Caco-2 (cell line): ENCODE measurements at regions not wholly inside any gene's neighbourhood (a gene's known extent, or its start where the extent isn't known, plus 50 kb on each side); places are given as distances from the start of the nearest gene placed in this dataset.

Source experiments
- BruUV-seq: library from RNA; stranded (reverse); fragments of 400-500 nt; replicated peaks from 2 replicates; lab custom pipeline; 2021; lab: Mats Ljungman, UMichigan
- CTCF ChIA-PET: fragments of 300-600 bp; sonication (Branson Sonifier 250); formaldehyde crosslinking; loops from one replicate; lab custom pipeline; 2022; ENCODE audit warnings: antibody characterized with exemption; lab: Charles Lee
- POLR2A ChIA-PET: fragments of 300-600 bp; sonication (Branson Sonifier 250); formaldehyde crosslinking; loops from one replicate; lab custom pipeline; 2022; ENCODE audit warnings: antibody characterized with exemption; lab: Charles Lee
- DNase-seq, 2 experiments: peaks; one replicate each; pipeline versions ENCODE4 v3.0.0 to v3.0.0-alpha.2; 2020 to 2022
- H3K27me3 ChIP-seq: replicated peaks from 2 replicates; pipeline ENCODE4 v1.6.0; 2011; ENCODE audit warnings: low read length; ENCODE audit not compliant: control insufficient read depth, insufficient read depth
- H3K36me3 ChIP-seq: 2 replicates; pipeline ENCODE4 v1.5.1; 2011; ENCODE audit warnings: low read length; ENCODE audit not compliant: control insufficient read depth, insufficient read depth
- H3K4me1 ChIP-seq: fragments of 250-450 bp; sonication (Bioruptor Pico); 2 replicates; pipeline ENCODE4 v1.5.1; 2020; ENCODE audit warnings: mild to moderate bottlenecking
- H3K4me3 ChIP-seq: 2 replicates; pipeline ENCODE4 v1.5.1; 2011; ENCODE audit warnings: low read depth, mild to moderate bottlenecking, control low read depth, low read length
- H3K9me3 ChIP-seq: fragments of 250-450 bp; sonication (Bioruptor Pico); 2 replicates; pipeline ENCODE4 v1.5.1; 2020; ENCODE audit warnings: mild to moderate bottlenecking, moderate library complexity
- H3K27ac Mint-ChIP-seq: one replicate; pipeline ENCODE4 v1.8.0; 2022; ENCODE audit warnings: mixed read lengths; ENCODE audit not compliant: unreplicated experiment
- H3K27me3 Mint-ChIP-seq: one replicate; pipeline ENCODE4 v1.8.0; 2022; ENCODE audit warnings: mixed read lengths; ENCODE audit not compliant: insufficient read depth, unreplicated experiment
- H3K36me3 Mint-ChIP-seq: one replicate; pipeline ENCODE4 v1.8.0; 2022; ENCODE audit warnings: mild to moderate bottlenecking, mixed read lengths; ENCODE audit not compliant: insufficient read depth, unreplicated experiment
- H3K4me1 Mint-ChIP-seq: one replicate; pipeline ENCODE4 v1.8.0; 2022; ENCODE audit warnings: low read depth, mixed read lengths; ENCODE audit not compliant: unreplicated experiment
- H3K4me3 Mint-ChIP-seq: one replicate; pipeline ENCODE4 v1.8.0; 2022; ENCODE audit warnings: mild to moderate bottlenecking, moderate library complexity, mixed read lengths; ENCODE audit not compliant: unreplicated experiment
- H3K9me3 Mint-ChIP-seq: one replicate; pipeline ENCODE4 v1.8.0; 2022; ENCODE audit warnings: mixed read lengths; ENCODE audit not compliant: unreplicated experiment
- intact Hi-C: fragments of 100-400 bp; cut with micrococcal nuclease; formaldehyde crosslinking; loops from one replicate; pipeline ENCODE4 v1.10.0; 2022; ENCODE audit not compliant: unreplicated experiment
- TF ChIP-seq, protein P1 (sequence below), 2 experiments: fragments of 200-600 bp in 1 of 2; IDR thresholded peaks; 1 replicate in 1 of 2; 2 replicates in 1 of 2; pipeline versions ENCODE4 v1.5.1 to v1.8.0; 2011 to 2022; ENCODE audit warnings: antibody characterized with exemption in 1 of 2, control low read depth in 1 of 2, inconsistent platforms in 1 of 2, low read depth in 1 of 2, low read length in 1 of 2, mild to moderate bottlenecking in 1 of 2, moderate library complexity in 1 of 2; ENCODE audit not compliant: insufficient read depth in 1 of 2, severe bottlenecking in 1 of 2, unreplicated experiment in 1 of 2

- POLR2A ChIA-PET: no interaction called here
- Mint-ChIP-seq H3K27me3 (peaks cover 17% of the 10 kb centered on the region), H3K4me3 (no peak overlapping the region)
Observed at GRCh38 chr7:42315103-42315502, 78.1 kb upstream of the GLI3 start.

DNA sequence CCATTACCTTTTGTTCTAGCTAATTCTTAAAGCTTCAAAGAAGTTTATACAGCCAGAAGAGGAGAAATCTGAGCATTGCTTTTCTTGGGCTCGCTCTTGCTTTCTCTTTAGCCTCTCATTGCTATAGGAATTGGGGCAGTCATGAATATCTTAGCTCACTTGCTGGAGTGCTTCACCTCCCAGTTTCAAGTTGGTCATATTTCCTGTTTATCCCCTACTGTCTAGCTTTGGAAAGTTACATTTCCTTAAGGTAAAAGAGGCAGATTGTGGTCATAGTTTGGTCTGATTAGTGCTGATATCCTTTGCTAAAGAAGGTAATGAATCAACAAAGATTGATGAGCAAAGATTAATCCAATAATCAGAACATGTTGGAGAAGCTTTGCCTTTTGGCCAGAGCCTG is 77.7 kb upstream of the GLI3 start:
- POLR2A ChIA-PET: no interaction called here
- Mint-ChIP-seq H3K27ac (no peak overlapping the region), H3K4me1 (no peaks in the 10 kb centered on the region)

More at GRCh38 chr7:42315103-42315502, 78.1 kb upstream of the GLI3 start:
- Histone ChIP-seq H3K9me3 (peaks cover under 1% of the 10 kb centered on the region; the same call in 1 of the 2 replicates), H3K36me3 (no peaks in the 10 kb centered on the region), H3K4me3 (no peak overlapping the region), H3K4me1 (no peaks in the 10 kb centered on the region), H3K27me3 (no peaks in the 10 kb centered on the region)
- no peak for DNase-seq
- H3K4me1 Mint-ChIP-seq: no peaks in the 10 kb centered on the region
- TF ChIP-seq, protein P1, sequence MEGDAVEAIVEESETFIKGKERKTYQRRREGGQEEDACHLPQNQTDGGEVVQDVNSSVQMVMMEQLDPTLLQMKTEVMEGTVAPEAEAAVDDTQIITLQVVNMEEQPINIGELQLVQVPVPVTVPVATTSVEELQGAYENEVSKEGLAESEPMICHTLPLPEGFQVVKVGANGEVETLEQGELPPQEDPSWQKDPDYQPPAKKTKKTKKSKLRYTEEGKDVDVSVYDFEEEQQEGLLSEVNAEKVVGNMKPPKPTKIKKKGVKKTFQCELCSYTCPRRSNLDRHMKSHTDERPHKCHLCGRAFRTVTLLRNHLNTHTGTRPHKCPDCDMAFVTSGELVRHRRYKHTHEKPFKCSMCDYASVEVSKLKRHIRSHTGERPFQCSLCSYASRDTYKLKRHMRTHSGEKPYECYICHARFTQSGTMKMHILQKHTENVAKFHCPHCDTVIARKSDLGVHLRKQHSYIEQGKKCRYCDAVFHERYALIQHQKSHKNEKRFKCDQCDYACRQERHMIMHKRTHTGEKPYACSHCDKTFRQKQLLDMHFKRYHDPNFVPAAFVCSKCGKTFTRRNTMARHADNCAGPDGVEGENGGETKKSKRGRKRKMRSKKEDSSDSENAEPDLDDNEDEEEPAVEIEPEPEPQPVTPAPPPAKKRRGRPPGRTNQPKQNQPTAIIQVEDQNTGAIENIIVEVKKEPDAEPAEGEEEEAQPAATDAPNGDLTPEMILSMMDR (IDR thresholded peaks at IDR 0.05; ENCODE audit: insufficient read depth in 1 of 2, low read depth in 1 of 2, low read length in 1 of 2, severe bottlenecking in 1 of 2, unreplicated experiment in 1 of 2): no peak
- no peak overlapping the region for H3K27ac Mint-ChIP-seq
- CTCF ChIA-PET: no interaction called here
- no peaks in the 10 kb centered on the region for H3K36me3 Mint-ChIP-seq
- peaks cover 23% of the 10 kb centered on the region for H3K9me3 Mint-ChIP-seq
- BruUV-seq: no TSS peak
- intact Hi-C loops: no loop called here

GRCh38 chr7:42311195-42311594 is 74.2 kb upstream of the GLI3 start:
- Mint-ChIP-seq H3K4me1 (no peaks in the 10 kb centered on the region), H3K27ac (no peak overlapping the region), H3K4me3 (no peak overlapping the region), H3K27me3 (peaks cover 19% of the 10 kb centered on the region), H3K36me3 (no peaks in the 10 kb centered on the region), H3K9me3 (peaks cover 35% of the 10 kb centered on the region)
- no peak for DNase-seq
- H3K4me3 ChIP-seq: no peak overlapping the region
- no peaks in the 10 kb centered on the region for H3K4me1 ChIP-seq
- H3K27me3 ChIP-seq: no peaks in the 10 kb centered on the region
- intact Hi-C loops: no loop called here
- ChIA-PET CTCF (no interaction called here), POLR2A (no interaction called here)
- H3K9me3 ChIP-seq: peaks cover 4% of the 10 kb centered on the region; the same call in 1 of the 2 replicates
- TF ChIP-seq, protein P1 (IDR thresholded peaks at IDR 0.05; ENCODE audit: insufficient read depth in 1 of 2, low read depth in 1 of 2, low read length in 1 of 2, severe bottlenecking in 1 of 2, unreplicated experiment in 1 of 2): no peak
- BruUV-seq: no TSS peak
- H3K36me3 ChIP-seq: no peaks in the 10 kb centered on the region

More for the DNA sequence above, 77.7 kb upstream of the GLI3 start:
- H3K4me1 ChIP-seq: no peaks in the 10 kb centered on the region
- no peak overlapping the region for H3K4me3 ChIP-seq
- peaks cover 17% of the 10 kb centered on the region for H3K27me3 Mint-ChIP-seq
- peaks cover 23% of the 10 kb centered on the region for H3K9me3 Mint-ChIP-seq
- peaks cover 4% of the 10 kb centered on the region; the same call in 1 of the 2 replicates for H3K9me3 ChIP-seq
- H3K36me3 ChIP-seq: no peaks in the 10 kb centered on the region
- CTCF ChIA-PET: no interaction called here
- DNase-seq: no peak
- H3K36me3 Mint-ChIP-seq: no peaks in the 10 kb centered on the region
- TF ChIP-seq, protein P1 (IDR thresholded peaks at IDR 0.05; ENCODE audit: insufficient read depth in 1 of 2, low read depth in 1 of 2, low read length in 1 of 2, severe bottlenecking in 1 of 2, unreplicated experiment in 1 of 2): no peak
- intact Hi-C loops: no loop called here
- no TSS peak for BruUV-seq
- H3K4me3 Mint-ChIP-seq: no peak overlapping the region
- H3K27me3 ChIP-seq: no peaks in the 10 kb centered on the region
